H1 (cell line): ENCODE measurements at regions not wholly inside any gene's neighbourhood (a gene's known extent, or its start where the extent isn't known, plus 50 kb on each side); places are given as distances from the start of the nearest gene placed in this dataset.

ENCODE experiments used
- CTCF ChIA-PET: fragments of 300-600 bp; sonication (Branson Sonifier 250); formaldehyde crosslinking; loops from one replicate; lab custom pipeline; 2021; ENCODE audit not compliant: partially characterized antibody; lab: Charles Lee
- POLR2A ChIA-PET: fragments of 300-600 bp; sonication (Branson Sonifier 250); formaldehyde crosslinking; loops from one replicate; lab custom pipeline; 2021; ENCODE audit warnings: inconsistent platforms; ENCODE audit not compliant: partially characterized antibody; lab: Charles Lee
- DNase-seq, 2 experiments: peaks; one replicate each; pipeline versions ENCODE4 v3.0.0 to v3.0.0-alpha.2; 2010 to 2022; ENCODE audit warnings: low spot score in 2 of 2, low read depth in 1 of 2, mixed read lengths in 1 of 2
- FAIRE-seq: peaks from 2 replicates; lab custom pipeline; 2011; peaks lifted over from hg19 to GRCh38; lab: Jason Lieb, UNC
- H2AFZ ChIP-seq: 2 replicates; pipeline ENCODE4 v1.8.1; 2012; ENCODE audit warnings: low read length, inconsistent platforms
- H2AK5ac ChIP-seq: 2 replicates; pipeline ENCODE4 v1.6.1; 2013; ENCODE audit warnings: low read depth, low read length
- H2BK120ac ChIP-seq: replicated peaks from 2 replicates; pipeline ENCODE3; 2013; ENCODE audit warnings: low read depth, low read length, inconsistent platforms
- H2BK12ac ChIP-seq: 2 replicates; pipeline ENCODE4 v1.6.1; 2013; ENCODE audit warnings: low read depth, low read length
- H2BK15ac ChIP-seq: 2 replicates; pipeline ENCODE4 v1.6.1; 2013; ENCODE audit warnings: low read length
- H2BK20ac ChIP-seq: 2 replicates; pipeline ENCODE4 v1.6.1; 2013; ENCODE audit warnings: low read length
- H2BK5ac ChIP-seq: 2 replicates; pipeline ENCODE4 v1.6.1; 2013; ENCODE audit warnings: low read depth, low read length
- H3K14ac ChIP-seq: 2 replicates; pipeline ENCODE4 v1.6.1; 2013; ENCODE audit warnings: inconsistent platforms; ENCODE audit not compliant: insufficient read length
- H3K18ac ChIP-seq: 2 replicates; pipeline ENCODE4 v1.6.1; 2013; ENCODE audit warnings: low read length; ENCODE audit errors: extremely low read depth
- H3K23ac ChIP-seq: 2 replicates; pipeline ENCODE4 v1.6.1; 2013; ENCODE audit warnings: inconsistent platforms; ENCODE audit not compliant: insufficient read length
- H3K23me2 ChIP-seq: 2 replicates; pipeline ENCODE4 v1.6.1; 2013; ENCODE audit warnings: low read depth, low read length
- H3K27ac ChIP-seq: 2 replicates; pipeline ENCODE4 v1.6.1; 2011; ENCODE audit warnings: low read depth, low read length, inconsistent platforms
- H3K27me3 ChIP-seq, 4 experiments: replicated peaks in 1 of 4; 1 replicate in 1 of 4; 2 replicates in 3 of 4; pipeline versions ENCODE4 v1.6.1 to v1.8.1; 2011 to 2013; ENCODE audit warnings: low read length in 3 of 4, mild to moderate bottlenecking in 3 of 4, inconsistent platforms in 2 of 4, mixed read lengths in 2 of 4, moderate library complexity in 1 of 4; ENCODE audit not compliant: control insufficient read depth in 3 of 4, insufficient read depth in 3 of 4; ENCODE audit errors: extremely low read depth in 1 of 4
- H3K36me3 ChIP-seq, 4 experiments: 2 replicates each; pipeline versions ENCODE4 v1.6.1 to v1.8.1; 2011 to 2013; ENCODE audit warnings: mild to moderate bottlenecking in 4 of 4, low read length in 3 of 4, moderate library complexity in 2 of 4, control low read depth in 1 of 4, inconsistent platforms in 1 of 4; ENCODE audit not compliant: insufficient read depth in 4 of 4, control insufficient read depth in 2 of 4
- H3K4ac ChIP-seq: replicated peaks from 2 replicates; pipeline ENCODE3; 2013; ENCODE audit warnings: low read length, low read depth, mixed read lengths, inconsistent platforms; ENCODE audit not compliant: insufficient read length
- H3K4me1 ChIP-seq, 4 experiments: replicated peaks in 1 of 4; 1 replicate in 1 of 4; 2 replicates in 3 of 4; pipeline versions ENCODE4 v1.6.1 to v1.8.1; 2011 to 2013; ENCODE audit warnings: low read length in 3 of 4, inconsistent platforms in 2 of 4, mixed read lengths in 1 of 4; ENCODE audit not compliant: insufficient read depth in 4 of 4, control insufficient read depth in 3 of 4
- H3K4me2 ChIP-seq, 2 experiments: 2 replicates each; pipeline versions ENCODE4 v1.6.1 to v1.8.1; 2011 to 2013; ENCODE audit warnings: low read depth in 2 of 2, low read length in 2 of 2, control low read depth in 1 of 2, inconsistent platforms in 1 of 2, mild to moderate bottlenecking in 1 of 2; ENCODE audit not compliant: insufficient read depth in 1 of 2
- H3K4me3 ChIP-seq, 4 experiments: fragments of 200-600, 300-600 bp in 1 of 4; sonication (generic), shearing (Covaris generic), sonication (Bioruptor Twin) in 1 of 4; 2 replicates each; pipeline versions ENCODE4 v1.5.1 to v1.8.1; 2011 to 2016; ENCODE audit warnings: low read length in 4 of 4, low read depth in 3 of 4, control low read depth in 2 of 4, inconsistent platforms in 2 of 4, mild to moderate bottlenecking in 2 of 4, mixed read lengths in 1 of 4, moderate library complexity in 1 of 4; ENCODE audit not compliant: insufficient read depth in 2 of 4; ENCODE audit errors: extremely low read depth in 1 of 4
- H3K56ac ChIP-seq: replicated peaks from 2 replicates; pipeline ENCODE3; 2013; ENCODE audit warnings: low read depth, mild to moderate bottlenecking, mixed read lengths, low read length, inconsistent platforms; ENCODE audit not compliant: insufficient read length
- H3K79me1 ChIP-seq: 2 replicates; pipeline ENCODE4 v1.6.1; 2013; ENCODE audit warnings: low read depth, low read length, control low read depth
- H3K79me2 ChIP-seq, 2 experiments: 2 replicates each; pipeline versions ENCODE4 v1.6.1 to v1.8.1; 2012 to 2013; ENCODE audit warnings: low read length in 2 of 2, mild to moderate bottlenecking in 2 of 2, inconsistent platforms in 1 of 2; ENCODE audit not compliant: insufficient read depth in 2 of 2, control insufficient read depth in 1 of 2
- H3K9ac ChIP-seq, 4 experiments: replicated peaks in 1 of 4; 1 replicate in 1 of 4; 2 replicates in 3 of 4; pipeline versions ENCODE4 v1.6.1 to v1.8.1; 2011 to 2013; ENCODE audit warnings: low read depth in 3 of 4, low read length in 3 of 4, control low read depth in 2 of 4, mild to moderate bottlenecking in 2 of 4, moderate library complexity in 2 of 4, inconsistent platforms in 1 of 4; ENCODE audit errors: extremely low read depth in 1 of 4
- H3K9me3 ChIP-seq, 2 experiments: 2 replicates each; pipeline versions ENCODE4 v1.6.1 to v1.8.1; 2012 to 2013; ENCODE audit warnings: mild to moderate bottlenecking in 2 of 2, moderate library complexity in 2 of 2, control low read depth in 1 of 2, inconsistent platforms in 1 of 2, low read depth in 1 of 2, low read length in 1 of 2, mixed read lengths in 1 of 2; ENCODE audit not compliant: insufficient read depth in 2 of 2
- H4K20me1 ChIP-seq, 2 experiments: replicated peaks in 1 of 2; 2 replicates each; pipeline versions ENCODE3 to v1.8.1; 2011 to 2013; ENCODE audit warnings: inconsistent platforms in 2 of 2, low read length in 2 of 2, mild to moderate bottlenecking in 1 of 2; ENCODE audit not compliant: insufficient read depth in 2 of 2, control insufficient read depth in 1 of 2
- H4K5ac ChIP-seq: 2 replicates; pipeline ENCODE4 v1.6.1; 2013; ENCODE audit warnings: low read length, low read depth, mixed read lengths, inconsistent platforms; ENCODE audit not compliant: insufficient read length
- H4K8ac ChIP-seq: 2 replicates; pipeline ENCODE4 v1.8.0; 2013; ENCODE audit warnings: mild to moderate bottlenecking, moderate library complexity, low read length, inconsistent platforms; ENCODE audit not compliant: insufficient read depth; ENCODE audit errors: extremely low read depth
- H4K91ac ChIP-seq: replicated peaks from 2 replicates; pipeline ENCODE3; 2013; ENCODE audit warnings: low read length, mixed read lengths, inconsistent platforms; ENCODE audit not compliant: insufficient read length
- CBX5 ChIP-seq: fragments of 300-800, 300-1000 bp; sonication (generic); IDR thresholded peaks from 2 replicates; pipeline ENCODE4 v1.7.1; 2016; ENCODE audit warnings: antibody characterized with exemption, low read length, low read depth
- CHD1 ChIP-seq: IDR thresholded peaks from 2 replicates; pipeline ENCODE4 v1.6.1; 2012; ENCODE audit warnings: low read depth, low read length, improper control_type of control experiment
- FOSL1 ChIP-seq: IDR thresholded peaks from 2 replicates; pipeline ENCODE4 v1.6.1; 2011; ENCODE audit warnings: mild to moderate bottlenecking, low read depth, low read length, moderate library complexity; ENCODE audit not compliant: insufficient read depth
- GTF2F1 ChIP-seq: IDR thresholded peaks from 2 replicates; pipeline ENCODE4 v1.6.1; 2012; ENCODE audit warnings: low read depth, low read length, improper control_type of control experiment, borderline replicate concordance
- HDAC2 ChIP-seq, 2 experiments: fragments of 300-600 bp in 1 of 2; sonication (generic) in 1 of 2; IDR thresholded peaks; 2 replicates each; pipeline ENCODE4 v1.6.1; 2011 to 2012; ENCODE audit warnings: low read depth in 2 of 2, low read length in 2 of 2, mild to moderate bottlenecking in 2 of 2, moderate library complexity in 2 of 2, borderline replicate concordance in 1 of 2, inconsistent platforms in 1 of 2
- KDM4A ChIP-seq: IDR thresholded peaks from one replicate; pipeline ENCODE4 v1.7.1; 2012; ENCODE audit warnings: low read depth, mild to moderate bottlenecking, moderate library complexity, low read length, inconsistent platforms; ENCODE audit not compliant: severe bottlenecking
- KDM5A ChIP-seq: fragments of 200-600 bp; IDR thresholded peaks from 2 replicates; pipeline ENCODE4 v1.7.1; 2012; ENCODE audit warnings: mild to moderate bottlenecking, low read length, inconsistent platforms, mixed read lengths
- MAFK ChIP-seq: IDR thresholded peaks from 2 replicates; pipeline ENCODE4 v1.6.1; 2012; ENCODE audit warnings: low read depth, mild to moderate bottlenecking, improper control_type of control experiment, low read length
- NANOG ChIP-seq: IDR thresholded peaks from 2 replicates; pipeline ENCODE4 v1.6.1; 2011; ENCODE audit warnings: low read length, low read depth, mild to moderate bottlenecking, inconsistent platforms; ENCODE audit not compliant: insufficient read depth, poor library complexity, severe bottlenecking
- PHF8 ChIP-seq: fragments of 200-600 bp; sonication (generic); conservative IDR thresholded peaks from 2 replicates; pipeline ENCODE4 v1.7.1; 2012; ENCODE audit warnings: low read depth, mild to moderate bottlenecking, inconsistent platforms, low read length, moderate library complexity
- POLR2AphosphoS5 ChIP-seq: IDR thresholded peaks from 2 replicates; pipeline ENCODE4 v1.6.1; 2011; ENCODE audit warnings: low read depth, low read length
- RXRA ChIP-seq: IDR thresholded peaks from 2 replicates; pipeline ENCODE4 v1.6.1; 2011; ENCODE audit warnings: low read depth, mild to moderate bottlenecking, low read length, moderate library complexity; ENCODE audit not compliant: insufficient read depth
- SRF ChIP-seq: IDR thresholded peaks from 2 replicates; pipeline ENCODE4 v1.6.1; 2011; ENCODE audit warnings: mild to moderate bottlenecking, low read depth, low read length, moderate library complexity
- TAF1 ChIP-seq: IDR thresholded peaks from 2 replicates; pipeline ENCODE4 v1.6.1; 2011; ENCODE audit warnings: mild to moderate bottlenecking, low read depth, low read length
- TEAD4 ChIP-seq: IDR thresholded peaks from 2 replicates; pipeline ENCODE4 v1.6.1; 2012; ENCODE audit warnings: low read depth, low read length, inconsistent platforms, mixed read lengths
- ZNF274 ChIP-seq: IDR thresholded peaks from 2 replicates; pipeline ENCODE4 v1.7.0; 2012; ENCODE audit warnings: low read length, borderline replicate concordance; ENCODE audit errors: extremely low read depth
- WGBS, 2 experiments: shearing (Covaris generic) in 1 of 2; methylation state at CpG; one replicate each; pipeline versions ENCODE4 v1.1.6 to v1.1.7; 2013 to 2015; ENCODE audit warnings: low lambda C conversion rate in 2 of 2, mixed read lengths in 2 of 2, inconsistent platforms in 1 of 2, low coverage in 1 of 2, missing lambda C conversion rate in 1 of 2; ENCODE audit not compliant: insufficient replicate concordance in 2 of 2, insufficient coverage in 1 of 2, insufficient read length in 1 of 2; ENCODE audit errors: extremely low coverage in 1 of 2, missing lambda C conversion rate in 1 of 2; 5-methylcytosine and 5-hydroxymethylcytosine counted together

GRCh38 chr2:150008901-150009300 is 421.3 kb upstream of the MMADHC start:
- Histone ChIP-seq H3K9ac (no peak overlapping the region), H3K27ac (no peak overlapping the region), H3K36me3 (no peaks in the 10 kb centered on the region), H3K27me3 (no peaks in the 10 kb centered on the region), H3K23ac (no peak overlapping the region), H3K4me2 (no peak overlapping the region), H2BK5ac (no peak overlapping the region), H2AFZ (no peak overlapping the region), H4K91ac (no peak overlapping the region), H2BK12ac (no peak overlapping the region), H3K4me3 (no peak overlapping the region), H3K4ac (no peak overlapping the region), H3K14ac (no peak overlapping the region), H2BK20ac (no peak overlapping the region), H2BK15ac (no peak overlapping the region), H3K79me1 (no peaks in the 10 kb centered on the region), H4K20me1 (no peaks in the 10 kb centered on the region), H3K56ac (no peak overlapping the region), H3K79me2 (no peaks in the 10 kb centered on the region), H2AK5ac (no peak overlapping the region), H4K8ac (no peak overlapping the region), H3K9me3 (no peaks in the 10 kb centered on the region; a peak in 1 of 4 replicates), H3K4me1 (no peaks in the 10 kb centered on the region), H2BK120ac (no peak overlapping the region), H3K18ac (no peak overlapping the region), H3K23me2 (no peaks in the 10 kb centered on the region), H4K5ac (no peak overlapping the region)
- no peak for DNase-seq
- WGBS, 2 experiments, result 100% methylated on average over 1 of the region's 1 CpG; no CpG with 5 or more reads in 1 of the 2 experiments
- no peak for FAIRE-seq
- CTCF ChIA-PET, result no interaction called here
- POLR2A ChIA-PET, result no interaction called here
- no peak for TF ChIP-seq PHF8
- TF ChIP-seq GTF2F1, result no peak
- no peak for TF ChIP-seq MAFK
- TF ChIP-seq FOSL1, result no peak
- TF ChIP-seq CBX5, result no peak
- no peak for TF ChIP-seq CHD1
- no peak for TF ChIP-seq TAF1
- TF ChIP-seq KDM4A, result no peak
- TF ChIP-seq TEAD4, result no peak
- TF ChIP-seq ZNF274, result no peak
- no peak for TF ChIP-seq KDM5A
- TF ChIP-seq SRF, result no peak
- no peak for TF ChIP-seq RXRA
- no peak for TF ChIP-seq NANOG
- no peak for TF ChIP-seq POLR2AphosphoS5
- no peak for TF ChIP-seq HDAC2 (IDR thresholded peaks at IDR 0.05; ENCODE audit: borderline replicate concordance in 1 of 2, low read depth in 2 of 2, low read length in 2 of 2)
